ENCODE measurements at regions not wholly inside any gene's neighbourhood (a gene's known extent, or its start where the extent isn't known, plus 50 kb on each side); places are given as distances from the start of the nearest gene placed in this dataset.
"Not testable (repeated sequence)": the region's sequence is repeated elsewhere in the genome, so short reads cannot be mapped to it uniquely, and the experiment has no call there.

DNA sequence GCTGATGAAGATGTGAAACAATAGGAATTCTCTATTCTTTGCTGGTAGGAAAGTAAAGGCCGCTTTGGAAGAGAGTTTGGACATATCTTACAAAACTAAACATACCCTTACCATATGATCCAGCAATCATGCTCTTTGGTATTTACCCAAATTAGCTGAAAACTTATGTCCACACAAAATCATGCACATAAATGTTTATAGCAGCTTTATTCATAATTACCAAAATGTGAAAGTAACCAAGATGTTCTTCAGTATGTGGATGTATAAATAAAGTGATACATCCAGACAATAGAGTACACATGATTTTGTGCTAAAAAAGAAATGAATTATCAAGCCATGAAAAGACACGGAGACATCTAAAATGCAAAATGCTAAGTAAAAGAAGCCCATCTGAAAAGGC is 98.7 kb upstream of the SLC35F3 start:
- no peak for DNase-seq (ENCODE audit: insufficient read length, low spot score)
- FAIRE-seq: no peak
- TF ChIP-seq POLR2A (IDR thresholded peaks at IDR 0.05; ENCODE audit: low read depth, low read length): no peak

DNA sequence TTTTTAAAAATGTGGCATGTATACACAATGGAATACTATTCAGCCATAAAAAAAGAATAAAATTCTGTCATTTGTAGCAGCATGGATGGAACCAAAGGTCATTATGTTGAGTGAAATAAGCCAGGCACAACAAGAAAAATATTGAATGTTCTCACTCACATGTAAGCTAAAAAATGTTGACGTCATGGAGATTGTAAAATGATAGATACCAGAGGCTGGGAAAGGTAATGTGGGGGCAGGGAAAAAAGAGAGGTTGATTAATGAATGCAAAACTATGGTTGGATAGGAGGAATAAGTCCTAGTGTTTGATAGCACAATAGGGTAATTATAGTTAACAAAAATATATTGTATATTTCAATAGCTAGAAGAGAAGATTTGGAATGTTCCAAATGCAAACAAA is 89.1 kb upstream of the SLC35F3 start:
- no peak for DNase-seq (ENCODE audit: insufficient read length, low spot score)
- no peak for TF ChIP-seq POLR2A (IDR thresholded peaks at IDR 0.05; ENCODE audit: low read depth, low read length)
- no peak for FAIRE-seq

DNA sequence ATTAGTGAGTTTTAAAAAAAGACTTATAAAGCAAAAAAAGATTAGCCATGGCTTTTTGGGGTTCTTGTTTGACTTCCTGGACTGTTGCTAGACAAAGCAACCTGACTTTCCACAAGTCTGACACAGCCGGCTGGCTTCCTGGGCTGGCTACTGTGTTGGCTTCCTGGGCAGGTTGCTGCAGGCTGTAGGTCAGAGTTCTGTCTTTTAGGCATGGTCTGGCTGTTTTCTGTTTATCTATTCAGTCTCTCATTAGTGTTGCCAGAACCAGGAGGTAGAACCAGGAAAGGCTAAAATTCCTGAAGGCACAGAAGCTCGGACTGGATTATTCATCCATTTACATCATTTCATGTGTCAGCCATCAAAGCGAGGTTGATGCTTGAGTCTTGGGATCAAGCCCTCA is 88.6 kb upstream of the SLC35F3 start:
- no peak for FAIRE-seq
- no peak for DNase-seq (ENCODE audit: insufficient read length, low spot score)
- no peak for TF ChIP-seq POLR2A (IDR thresholded peaks at IDR 0.05; ENCODE audit: low read depth, low read length)

DNA sequence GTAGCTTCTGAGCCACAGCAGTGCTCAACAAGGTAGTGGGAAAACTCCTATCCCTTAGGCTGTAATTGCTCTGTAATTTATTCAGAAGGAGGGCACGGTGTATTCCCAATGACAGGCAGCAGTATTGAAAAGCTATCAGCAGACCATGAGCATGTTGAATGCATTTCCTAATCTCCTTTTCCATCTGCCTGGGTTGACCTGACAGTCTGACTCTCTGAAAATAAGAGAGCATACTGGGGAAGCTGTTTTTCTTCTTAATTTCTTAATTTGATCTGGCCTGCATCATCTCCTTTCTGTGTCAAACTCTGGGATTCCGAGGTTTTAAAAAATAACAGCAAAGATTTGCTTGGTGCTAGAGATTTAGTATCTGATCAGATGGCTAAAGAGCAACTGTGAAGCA is 88.1 kb upstream of the SLC35F3 start:
- no peak for DNase-seq (ENCODE audit: insufficient read length, low spot score)
- FAIRE-seq: no peak
- no peak for TF ChIP-seq POLR2A (IDR thresholded peaks at IDR 0.05; ENCODE audit: low read depth, low read length)

DNA sequence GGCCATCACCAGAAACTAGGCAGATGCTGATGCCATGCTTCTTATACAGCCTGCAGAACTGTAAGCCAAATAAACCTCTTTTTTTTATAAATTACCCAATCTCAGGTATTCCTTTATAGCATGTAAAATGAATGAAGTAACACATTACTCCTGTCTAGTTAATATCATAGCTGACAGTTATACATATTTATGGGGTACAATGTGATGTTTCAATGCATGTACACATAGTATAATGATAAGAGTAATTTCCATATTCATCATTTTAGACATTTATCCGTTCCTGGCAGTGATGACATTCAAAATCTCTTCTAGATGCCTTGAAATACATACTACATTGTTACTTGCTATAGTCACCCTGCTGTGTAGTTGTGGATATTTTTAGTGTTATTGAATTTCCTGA is 85.4 kb upstream of the SLC35F3 start:
- no peak for FAIRE-seq
- DNase-seq (ENCODE audit: insufficient read length, low spot score): no peak
- no peak for TF ChIP-seq POLR2A (IDR thresholded peaks at IDR 0.05; ENCODE audit: low read depth, low read length)

DNA sequence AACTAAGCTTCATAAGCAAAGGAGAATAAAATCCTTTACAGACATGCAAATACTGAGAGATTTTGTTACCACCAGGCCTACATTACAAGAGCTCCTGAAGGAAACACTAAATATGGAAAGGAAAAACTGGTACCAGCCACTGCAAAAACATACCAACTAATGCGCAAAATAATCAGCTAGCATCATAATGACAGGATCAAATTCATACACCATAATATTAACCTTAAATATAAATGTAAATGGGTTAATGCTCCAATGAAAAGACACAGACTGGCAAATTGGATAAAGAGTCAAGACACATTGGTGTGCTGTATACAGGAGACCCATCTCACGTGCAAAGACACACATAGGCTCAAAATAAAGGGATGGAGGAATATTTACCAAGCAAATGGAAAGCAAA is 80.3 kb upstream of the SLC35F3 start:
- not testable (repeated sequence) for FAIRE-seq; DNase-seq (ENCODE audit: insufficient read length, low spot score)

DNA sequence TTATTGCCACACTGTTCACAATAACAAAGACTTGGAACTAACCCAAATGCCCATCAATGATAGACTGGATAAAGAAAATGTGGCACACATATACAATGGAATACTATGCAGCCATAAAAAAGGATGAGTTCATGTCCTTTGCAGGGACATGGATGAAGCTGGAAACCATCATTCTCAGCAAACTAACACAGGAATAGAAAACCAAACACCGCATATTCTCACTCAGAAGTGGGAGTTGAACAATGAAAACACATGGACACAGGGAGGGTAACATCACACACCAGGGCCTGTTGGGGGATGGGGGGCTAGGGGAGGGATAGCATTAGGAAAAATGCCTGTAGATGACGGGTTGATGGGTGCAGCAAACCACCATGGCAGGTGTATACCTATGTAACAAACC is 76.5 kb upstream of the SLC35F3 start:
- not testable (repeated sequence) for FAIRE-seq; DNase-seq (ENCODE audit: insufficient read length, low spot score)

DNA sequence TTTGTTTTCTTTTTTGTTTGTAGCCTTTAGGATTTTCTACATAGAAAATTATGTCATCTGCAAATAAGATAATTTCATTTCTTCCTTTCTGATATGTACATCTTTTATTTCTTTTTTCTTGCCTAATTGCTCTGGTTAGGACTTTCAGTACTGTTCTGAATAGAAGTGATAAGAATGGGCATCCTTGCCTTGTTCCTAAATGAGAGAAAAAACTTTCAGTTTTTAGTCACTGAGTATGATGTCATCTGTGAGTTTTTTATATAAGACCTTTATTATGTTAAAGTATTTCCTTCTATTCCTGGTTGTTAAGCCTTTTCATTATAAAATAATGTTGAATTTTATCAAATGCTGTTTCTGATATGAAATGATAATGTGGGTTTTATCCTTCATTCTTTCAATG is 76.0 kb upstream of the SLC35F3 start:
- TF ChIP-seq POLR2A (IDR thresholded peaks at IDR 0.05; ENCODE audit: low read depth, low read length): no peak
- FAIRE-seq (no peak), DNase-seq (ENCODE audit: insufficient read length, low spot score) (no peak)

DNA sequence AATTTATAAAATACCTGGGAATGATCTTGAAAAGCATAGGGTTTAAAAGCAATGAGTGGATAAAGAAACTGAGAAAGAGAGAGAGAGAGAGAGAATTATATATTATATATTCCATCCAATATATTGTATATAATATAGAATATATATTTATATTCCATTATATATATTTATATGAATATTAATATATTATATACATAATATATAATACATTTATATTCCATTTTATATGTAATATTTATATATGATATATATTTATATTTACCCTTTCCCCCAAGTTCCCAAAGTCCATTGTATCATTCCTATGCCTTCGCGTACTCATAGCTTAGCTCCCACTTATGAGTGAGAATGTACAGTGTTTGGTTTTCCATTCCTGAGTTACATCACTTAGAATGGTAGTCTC is 69.9 kb upstream of the SLC35F3 start:
- DNase-seq (ENCODE audit: insufficient read length, low spot score): no peak
- FAIRE-seq: no peak
- no peak for TF ChIP-seq POLR2A (IDR thresholded peaks at IDR 0.05; ENCODE audit: low read depth, low read length)

DNA sequence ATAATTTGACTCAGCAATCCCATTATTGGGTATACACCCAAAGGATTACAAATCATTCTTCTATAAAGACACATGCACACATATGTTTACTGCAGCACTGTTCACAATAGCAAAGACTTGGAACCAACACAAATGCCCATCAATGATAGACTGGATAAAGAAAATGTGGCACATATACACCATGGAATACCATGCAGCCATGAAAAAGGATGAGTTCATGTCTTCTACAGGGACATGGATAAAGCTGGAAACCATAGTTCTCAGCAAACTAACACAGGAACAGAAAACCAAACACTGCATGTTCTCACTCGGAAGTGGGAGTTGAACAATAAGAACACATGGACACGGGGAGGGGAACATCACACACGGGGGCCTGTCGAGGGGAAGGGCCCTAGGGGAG is 66.3 kb upstream of the SLC35F3 start:
- not testable (repeated sequence) for DNase-seq (ENCODE audit: insufficient read length, low spot score)

DNA sequence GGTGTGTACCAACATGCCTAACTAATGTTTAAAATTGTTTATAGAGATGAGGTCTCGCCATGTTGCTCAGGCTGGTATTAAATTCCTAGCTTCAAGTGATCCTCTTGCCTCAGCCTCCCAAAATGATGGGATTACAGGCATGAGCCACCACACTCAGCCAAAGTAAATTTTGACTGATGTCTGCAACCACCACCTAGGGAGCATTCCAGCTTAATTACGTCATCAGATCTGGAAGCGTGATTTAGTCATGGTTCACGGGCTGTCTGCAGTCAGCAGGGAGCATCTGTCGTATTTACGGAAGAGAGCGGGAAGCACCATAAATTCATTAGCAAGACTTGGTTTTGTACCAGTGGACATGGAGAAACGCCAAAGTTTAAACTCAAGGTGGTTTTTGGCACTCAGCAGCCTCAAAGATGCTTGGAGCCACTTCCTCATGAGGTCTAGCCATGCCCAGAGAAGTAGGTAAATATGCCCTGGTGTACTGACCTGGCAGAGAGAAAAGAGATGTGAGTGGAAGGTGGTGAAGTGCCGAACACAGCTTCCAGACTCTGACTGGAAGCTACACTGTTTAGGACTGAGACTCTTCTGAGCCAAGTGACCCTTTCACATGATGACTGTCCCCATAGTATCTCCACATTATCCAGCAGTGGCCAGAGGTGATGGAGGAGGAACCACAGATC is 60.8 kb upstream of the SLC35F3 start:
- TF ChIP-seq POLR2A (IDR thresholded peaks at IDR 0.05; ENCODE audit: low read depth, low read length): no peak
- DNase-seq (ENCODE audit: insufficient read length, low spot score) (peak; percentile 4), FAIRE-seq (no peak)

More for the DNA sequence above, 66.3 kb upstream of the SLC35F3 start:
- FAIRE-seq: not testable (repeated sequence)

DNA sequence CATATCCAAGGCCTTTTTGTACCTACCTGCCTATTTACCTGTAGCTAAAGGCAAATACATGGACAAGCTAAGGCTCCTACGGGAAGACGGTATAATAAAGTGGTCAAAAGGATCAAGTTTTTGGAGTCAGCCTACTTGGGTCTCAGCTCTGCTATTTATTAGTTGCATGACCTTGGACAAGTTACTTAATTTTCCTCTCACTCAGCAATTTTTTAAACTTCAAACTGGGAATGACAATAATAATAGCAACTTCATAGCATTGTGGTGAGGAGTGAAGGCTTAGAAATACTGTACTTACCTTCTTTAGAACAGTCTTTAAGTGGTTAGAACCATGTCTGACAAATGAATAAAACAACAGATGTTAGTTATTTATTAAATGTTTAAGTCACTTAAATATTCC is 60.2 kb upstream of the SLC35F3 start:
- FAIRE-seq (no peak), DNase-seq (ENCODE audit: insufficient read length, low spot score) (no peak)
- TF ChIP-seq POLR2A (IDR thresholded peaks at IDR 0.05; ENCODE audit: low read depth, low read length): no peak

DNA sequence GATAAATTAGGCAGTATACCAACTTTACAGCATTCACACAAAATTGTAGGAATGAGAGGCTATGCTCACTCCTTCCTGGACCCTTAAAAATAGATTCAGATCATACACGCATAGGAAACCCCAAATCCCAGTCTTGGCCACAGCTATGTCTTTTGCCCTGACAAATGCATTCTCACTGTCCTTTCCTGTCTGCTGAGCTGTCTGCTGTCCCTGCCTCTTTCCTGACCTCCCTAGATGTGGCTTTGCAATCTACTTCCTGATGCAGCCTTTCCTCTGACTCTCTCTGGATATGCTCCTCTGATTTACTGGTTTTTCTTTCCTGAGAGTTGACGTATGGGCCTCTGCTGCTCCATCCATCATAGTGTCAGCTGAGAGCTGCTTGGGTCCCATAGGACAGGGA is 59.8 kb upstream of the SLC35F3 start:
- no peak for TF ChIP-seq POLR2A (IDR thresholded peaks at IDR 0.05; ENCODE audit: low read depth, low read length)
- FAIRE-seq (no peak), DNase-seq (ENCODE audit: insufficient read length, low spot score) (no peak)
